GM12878 (cell line): ENCODE measurements at regions not wholly inside any gene's neighbourhood (a gene's known extent, or its start where the extent isn't known, plus 50 kb on each side); places are given as distances from the start of the nearest gene placed in this dataset.

Experiments used
- ATAC-seq: fragments of 200-7000 bp; cut with Tn5 transposase; 3 replicates; pipeline ENCODE4 v1.9.1; 2020; ENCODE audit warnings: mild to moderate bottlenecking, moderate library complexity
- BruUV-seq: library from RNA; stranded (reverse); fragments of 400-500 nt; replicated peaks from 2 replicates; lab custom pipeline; 2021; lab: Mats Ljungman, UMichigan
- CTCF ChIA-PET: fragments of 300-600 bp; sonication (Branson Sonifier 250); formaldehyde crosslinking; extraction: SDS; loops from one replicate; lab custom pipeline; 2021; ENCODE audit warnings: inconsistent platforms; lab: Yijun Ruan, JAX
- POLR2A ChIA-PET: fragments of 350-600 bp; formaldehyde crosslinking; extraction: SDS; loops from one replicate; lab custom pipeline; 2021; ENCODE audit warnings: inconsistent platforms; lab: Charles Lee
- RAD21 ChIA-PET: fragments of 300-600 bp; sonication (Branson Sonifier 250); formaldehyde crosslinking; loops from one replicate; lab custom pipeline; 2023; ENCODE audit warnings: antibody characterized with exemption; ENCODE audit not compliant: unreplicated experiment; lab: Charles Lee
- SMC1A ChIA-PET: fragments of 300-600 bp; sonication (Branson Sonifier 250); formaldehyde crosslinking; loops from one replicate; lab custom pipeline; 2023; ENCODE audit not compliant: unreplicated experiment, uncharacterized antibody; lab: Charles Lee
- DNase-seq: peaks from one replicate; pipeline ENCODE4 v3.0.0-alpha.2; 2011; ENCODE audit warnings: low read depth, low spot score
- FAIRE-seq: peaks from 3 replicates; lab custom pipeline; 2011; peaks lifted over from hg19 to GRCh38; lab: Jason Lieb, UNC
- H2AFZ ChIP-seq: 2 replicates; pipeline ENCODE4 v1.6.0; 2011; ENCODE audit warnings: low read depth, low read length, control low read depth; ENCODE audit not compliant: control insufficient read depth
- H3K27ac ChIP-seq: 2 replicates; pipeline ENCODE4 v1.5.1; 2011; ENCODE audit warnings: control low read depth; ENCODE audit not compliant: control insufficient read depth, insufficient read depth
- H3K27me3 ChIP-seq, 2 experiments: replicated peaks in 1 of 2; 2 replicates each; pipeline versions ENCODE4 v1.6.0 to v1.6.1; 2011; ENCODE audit warnings: low read length in 1 of 2; ENCODE audit not compliant: control insufficient read depth in 2 of 2, insufficient read depth in 2 of 2
- H3K36me3 ChIP-seq, 2 experiments: 2 replicates each; pipeline ENCODE4 v1.5.1; 2011; ENCODE audit warnings: low read length in 1 of 2; ENCODE audit not compliant: control insufficient read depth in 2 of 2, insufficient read depth in 2 of 2
- H3K4me1 ChIP-seq: 2 replicates; pipeline ENCODE4 v1.6.1; 2011; ENCODE audit warnings: mild to moderate bottlenecking, low read length, moderate library complexity, mixed read lengths; ENCODE audit not compliant: control insufficient read depth, insufficient read depth
- H3K4me2 ChIP-seq: 2 replicates; pipeline ENCODE4 v1.6.0; 2011; ENCODE audit warnings: control low read depth; ENCODE audit not compliant: control insufficient read depth, insufficient read depth
- H3K4me3 ChIP-seq: fragments of 200-600 bp; sonication (generic); 2 replicates; pipeline ENCODE4 v1.5.1; 2016
- H3K79me2 ChIP-seq: 2 replicates; pipeline ENCODE4 v1.6.0; 2011; ENCODE audit warnings: low read length; ENCODE audit not compliant: control insufficient read depth, insufficient read depth
- H3K9ac ChIP-seq: 2 replicates; pipeline ENCODE4 v1.8.0; 2011; ENCODE audit warnings: low read length, control low read depth, mixed read lengths; ENCODE audit not compliant: control insufficient read depth, insufficient read depth
- H3K9me3 ChIP-seq: replicated peaks from 3 replicates; pipeline ENCODE4 v1.5.1; 2011; ENCODE audit warnings: mild to moderate bottlenecking, low read length; ENCODE audit not compliant: control insufficient read depth, insufficient read depth
- H4K20me1 ChIP-seq: 2 replicates; pipeline ENCODE4 v1.6.0; 2011; ENCODE audit not compliant: control insufficient read depth, insufficient read depth
- EP300 ChIP-seq, 2 experiments: fragments of 150-350 bp in 1 of 2; IDR thresholded peaks; 2 replicates each; pipeline ENCODE4 v1.6.1; 2011 to 2012; ENCODE audit warnings: low read depth in 2 of 2, low read length in 2 of 2, borderline replicate concordance in 1 of 2, improper control_type of control experiment in 1 of 2, inconsistent platforms in 1 of 2; ENCODE audit not compliant: control insufficient read depth in 1 of 2
- FOS ChIP-seq: IDR thresholded peaks from 3 replicates; pipeline ENCODE4 v1.6.1; 2011; ENCODE audit warnings: borderline replicate concordance; ENCODE audit not compliant: insufficient read length; ENCODE audit errors: extremely low read depth
- FOXM1 ChIP-seq: IDR thresholded peaks from 2 replicates; pipeline ENCODE4 v1.6.1; 2012; ENCODE audit warnings: low read depth, mild to moderate bottlenecking, inconsistent platforms, low read length, moderate library complexity
- MAX ChIP-seq: IDR thresholded peaks from 2 replicates; pipeline ENCODE4 v1.6.1; 2012; ENCODE audit warnings: low read depth, low read length, improper control_type of control experiment
- NRF1 ChIP-seq: conservative IDR thresholded peaks from 2 replicates; pipeline ENCODE4 v1.6.1; 2011; ENCODE audit warnings: mild to moderate bottlenecking, low read depth, low read length, improper control_type of control experiment
- PAX5 ChIP-seq: IDR thresholded peaks from 2 replicates; pipeline ENCODE4 v1.6.1; 2011; ENCODE audit warnings: low read depth, low read length, borderline replicate concordance
- POU2F2 ChIP-seq: IDR thresholded peaks from 3 replicates; pipeline ENCODE4 v1.6.1; 2011; ENCODE audit warnings: low read depth, mild to moderate bottlenecking, low read length, borderline replicate concordance
- ZNF687 ChIP-seq: fragments of 450-650 bp; IDR thresholded peaks from 2 replicates; pipeline ENCODE4 v1.6.1; 2017; ENCODE audit warnings: mild to moderate bottlenecking, moderate library complexity
- WGBS: methylation state at CpG from one replicate; pipeline ENCODE4 v1.1.6; 2016; ENCODE audit warnings: low lambda C conversion rate; ENCODE audit not compliant: insufficient replicate concordance, insufficient coverage; ENCODE audit errors: missing lambda C conversion rate; 5-methylcytosine and 5-hydroxymethylcytosine counted together
- in situ Hi-C: fragments of 300-500 bp; cut with MboI; formaldehyde crosslinking; loops from 9 replicates; pipeline ENCODE4 v1.14.3; 2018; ENCODE audit warnings: mixed read lengths
- intact Hi-C: fragments of 100-400 bp; cut with micrococcal nuclease; formaldehyde crosslinking; loops from one replicate; pipeline ENCODE4 v1.14.2; 2022; ENCODE audit not compliant: unreplicated experiment

GRCh38 chr10:85147346-85148250 lies 819.2 kb downstream of the CCSER2 start:
- DNase-seq = no peak
- WGBS = 55% methylated on average over 1 of the region's 1 CpG
- POLR2A ChIA-PET = no interaction called here
- SMC1A ChIA-PET = no interaction called here
- TF ChIP-seq MAX (no peak), POU2F2 (no peak), ZNF687 (no peak), FOXM1 (no peak), FOS (no peak), EP300 (IDR thresholded peaks at IDR 0.05; ENCODE audit: borderline replicate concordance in 1 of 2, control insufficient read depth in 1 of 2, low read depth in 2 of 2, low read length in 2 of 2) (no peak), NRF1 (no peak), PAX5 (no peak)
- in situ Hi-C loops (no loop called here), intact Hi-C loops (no loop called here)
- H3K36me3 ChIP-seq = no peaks in the 10 kb centered on the region
- no peaks in the 10 kb centered on the region; a peak in 1 of 4 replicates for H3K27me3 ChIP-seq
- H4K20me1 ChIP-seq = no peaks in the 10 kb centered on the region
- no TSS peak for BruUV-seq
- no peak for FAIRE-seq
- no peak for ATAC-seq
- RAD21 ChIA-PET = no interaction called here
- no peak overlapping the region for H2AFZ ChIP-seq
- no peaks in the 10 kb centered on the region for H3K9me3 ChIP-seq
- H3K9ac ChIP-seq = no peak overlapping the region
- H3K4me2 ChIP-seq = no peak overlapping the region
- CTCF ChIA-PET = no interaction called here
- H3K79me2 ChIP-seq = no peaks in the 10 kb centered on the region
- H3K27ac ChIP-seq = no peak overlapping the region
- H3K4me1 ChIP-seq = no peaks in the 10 kb centered on the region
- H3K4me3 ChIP-seq = no peak overlapping the region
